SK-N-SH (cell line): ENCODE measurements at regions not wholly inside any gene's neighbourhood (a gene's known extent, or its start where the extent isn't known, plus 50 kb on each side); places are given as distances from the start of the nearest gene placed in this dataset.

Source experiments
- SIN3A ChIP-seq: IDR thresholded peaks from 2 replicates; pipeline ENCODE4 v1.6.1; 2012; ENCODE audit warnings: low read depth, mild to moderate bottlenecking, low read length, moderate library complexity, borderline replicate concordance
- TF ChIP-seq, protein P1 (sequence below): fragments of 200-600 bp; sonication (generic); IDR thresholded peaks from 2 replicates; pipeline ENCODE4 v1.6.1; 2017; ENCODE audit warnings: antibody characterized with exemption, mild to moderate bottlenecking, moderate library complexity

DNA sequence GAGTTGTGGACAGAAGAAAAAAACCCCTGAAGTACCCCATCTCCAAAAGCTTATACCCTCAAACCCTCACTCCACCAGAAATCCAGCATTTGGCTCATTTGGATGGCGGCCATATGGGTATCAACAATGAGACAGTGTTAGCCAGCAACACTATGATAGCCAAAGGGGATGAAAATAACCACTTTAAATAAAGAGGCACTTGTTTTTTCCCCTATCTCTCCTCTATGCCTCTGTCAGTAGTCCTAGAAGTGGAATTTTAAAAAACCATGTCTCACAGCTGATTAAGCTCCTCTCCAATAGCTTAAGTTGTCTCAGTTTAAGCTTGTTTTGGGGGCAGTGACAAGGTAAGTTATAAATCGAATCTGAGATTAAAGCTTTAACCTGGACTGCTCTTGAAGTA is 124.0 kb downstream of the MOSPD2 start:
- no peak for TF ChIP-seq SIN3A
- TF ChIP-seq, protein P1, sequence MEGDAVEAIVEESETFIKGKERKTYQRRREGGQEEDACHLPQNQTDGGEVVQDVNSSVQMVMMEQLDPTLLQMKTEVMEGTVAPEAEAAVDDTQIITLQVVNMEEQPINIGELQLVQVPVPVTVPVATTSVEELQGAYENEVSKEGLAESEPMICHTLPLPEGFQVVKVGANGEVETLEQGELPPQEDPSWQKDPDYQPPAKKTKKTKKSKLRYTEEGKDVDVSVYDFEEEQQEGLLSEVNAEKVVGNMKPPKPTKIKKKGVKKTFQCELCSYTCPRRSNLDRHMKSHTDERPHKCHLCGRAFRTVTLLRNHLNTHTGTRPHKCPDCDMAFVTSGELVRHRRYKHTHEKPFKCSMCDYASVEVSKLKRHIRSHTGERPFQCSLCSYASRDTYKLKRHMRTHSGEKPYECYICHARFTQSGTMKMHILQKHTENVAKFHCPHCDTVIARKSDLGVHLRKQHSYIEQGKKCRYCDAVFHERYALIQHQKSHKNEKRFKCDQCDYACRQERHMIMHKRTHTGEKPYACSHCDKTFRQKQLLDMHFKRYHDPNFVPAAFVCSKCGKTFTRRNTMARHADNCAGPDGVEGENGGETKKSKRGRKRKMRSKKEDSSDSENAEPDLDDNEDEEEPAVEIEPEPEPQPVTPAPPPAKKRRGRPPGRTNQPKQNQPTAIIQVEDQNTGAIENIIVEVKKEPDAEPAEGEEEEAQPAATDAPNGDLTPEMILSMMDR, result no peak
